Kidney epithelial cell (primary cell): ENCODE measurements at regions not wholly inside any gene's neighbourhood (a gene's known extent, or its start where the extent isn't known, plus 50 kb on each side); places are given as distances from the start of the nearest gene placed in this dataset.
"Not testable (repeated sequence)": the region's sequence is repeated elsewhere in the genome, so short reads cannot be mapped to it uniquely, and the experiment has no call there.

Source experiments
- DNase-seq: peaks from one replicate; pipeline ENCODE4 v3.0.0-alpha.2; 2010; ENCODE audit warnings: low read depth
- H3K27me3 ChIP-seq: 2 replicates; pipeline ENCODE4 v1.6.0; 2011; ENCODE audit warnings: low read length; ENCODE audit not compliant: control insufficient read depth, insufficient read depth
- H3K36me3 ChIP-seq: 2 replicates; pipeline ENCODE4 v1.5.1; 2011; ENCODE audit warnings: low read length; ENCODE audit not compliant: control insufficient read depth, insufficient read depth
- H3K4me3 ChIP-seq: 2 replicates; pipeline ENCODE4 v1.5.1; 2011; ENCODE audit warnings: low read depth, mild to moderate bottlenecking, control low read depth, low read length
- CTCF ChIP-seq: IDR thresholded peaks from 2 replicates; pipeline ENCODE4 v1.5.1; 2011; ENCODE audit warnings: mild to moderate bottlenecking, moderate library complexity, low read length, control low read depth, inconsistent platforms; ENCODE audit not compliant: insufficient read depth, poor library complexity, severe bottlenecking

DNA sequence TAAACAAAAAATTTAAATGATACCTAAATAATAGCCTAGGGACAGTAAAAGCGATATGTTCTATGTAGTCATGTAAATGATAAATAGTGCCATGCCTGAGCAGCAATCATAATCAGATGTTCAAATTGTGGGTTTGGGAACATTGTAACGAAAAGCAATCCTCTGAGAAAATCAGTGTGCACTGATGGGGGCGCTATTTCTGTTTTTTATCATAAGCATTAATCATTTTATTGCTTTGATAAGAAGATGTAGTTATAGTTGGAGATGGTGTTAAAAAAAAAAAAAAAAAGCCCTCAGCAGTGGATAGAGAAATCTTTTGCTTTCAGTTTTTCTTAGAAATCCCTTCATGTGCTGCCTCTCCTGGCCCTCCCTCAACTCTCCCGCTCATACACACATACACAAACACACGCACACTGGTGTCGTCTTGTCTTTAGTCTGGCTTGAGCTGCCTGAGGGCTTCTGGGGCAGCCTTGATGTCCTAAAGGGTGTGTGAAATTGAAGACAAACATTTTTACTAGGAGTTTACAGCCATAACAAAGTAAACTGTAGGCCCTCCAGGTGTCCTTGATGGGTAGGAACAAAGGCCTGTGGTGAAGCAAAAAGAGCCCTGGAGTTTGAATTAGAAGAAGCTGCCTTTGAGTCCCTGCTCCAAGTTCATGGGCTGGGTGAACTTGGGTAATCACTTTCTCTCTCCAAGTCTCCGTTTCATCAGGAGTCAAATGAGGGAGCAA lies 428.1 kb downstream of the SOX2 start:
- no peaks in the 10 kb centered on the region for H3K36me3 ChIP-seq
- H3K27me3 ChIP-seq = no peaks in the 10 kb centered on the region
- DNase-seq = no peak
- no peak for TF ChIP-seq CTCF
- H3K4me3 ChIP-seq = no peak overlapping the region

- DNase-seq = no peak
- H3K4me3 ChIP-seq = no peak overlapping the region
- no peaks in the 10 kb centered on the region for H3K36me3 ChIP-seq
- TF ChIP-seq CTCF = no peak
- no peaks in the 10 kb centered on the region for H3K27me3 ChIP-seq
Observed at GRCh38 chr3:182142928-182143327, 431.2 kb downstream of the SOX2 start.

- Histone ChIP-seq H3K4me3 (no peak overlapping the region), H3K27me3 (no peaks in the 10 kb centered on the region), H3K36me3 (no peaks in the 10 kb centered on the region)
- TF ChIP-seq CTCF = no peak
- no peak for DNase-seq
Observed at GRCh38 chr3:182143903-182144302, 432.2 kb downstream of the SOX2 start.

DNA sequence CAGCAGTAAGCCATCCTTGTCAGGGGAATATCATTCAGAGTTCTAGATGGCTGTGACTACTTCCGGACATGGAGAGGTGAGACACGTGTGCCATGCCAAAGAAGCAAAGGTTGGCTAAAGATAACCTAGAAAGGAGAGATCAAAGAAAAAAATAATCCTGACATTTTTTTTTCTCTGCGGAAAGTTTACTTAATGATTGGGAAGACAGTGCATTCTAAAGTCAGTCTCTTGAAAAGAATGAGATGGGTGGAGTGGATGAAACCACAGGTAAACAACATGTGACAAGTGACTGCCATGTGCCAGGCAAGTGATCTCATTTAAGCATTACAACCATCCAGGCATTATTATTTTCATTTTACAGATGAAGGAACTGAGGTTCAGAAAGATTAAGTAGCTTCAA lies 436.6 kb downstream of the SOX2 start:
- TF ChIP-seq CTCF = no peak
- H3K27me3 ChIP-seq = no peaks in the 10 kb centered on the region
- no peak for DNase-seq
- no peaks in the 10 kb centered on the region for H3K36me3 ChIP-seq
- H3K4me3 ChIP-seq = no peak overlapping the region

DNA sequence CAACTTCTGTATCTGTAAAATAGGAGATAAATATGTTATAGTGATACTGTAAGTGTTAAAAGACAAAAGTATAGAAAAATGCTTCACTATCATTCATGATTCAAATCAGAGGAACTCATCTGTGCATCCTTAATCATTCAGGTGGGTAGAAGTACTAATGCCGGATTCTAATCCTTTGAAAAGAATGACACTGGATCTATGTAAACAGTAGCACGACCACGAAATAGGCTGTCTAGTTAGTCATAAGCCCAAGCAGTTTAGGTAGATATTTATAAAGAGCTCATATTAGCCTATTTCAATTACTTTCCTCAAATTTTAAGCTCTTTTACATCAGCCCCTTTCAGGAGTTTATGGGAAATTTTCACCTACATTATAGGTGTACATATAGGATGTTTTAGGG lies 437.9 kb downstream of the SOX2 start:
- Histone ChIP-seq H3K4me3 (no peak overlapping the region), H3K36me3 (no peaks in the 10 kb centered on the region), H3K27me3 (no peaks in the 10 kb centered on the region)
- no peak for TF ChIP-seq CTCF
- no peak for DNase-seq

GRCh38 chr3:182156326-182156725 lies 444.6 kb downstream of the SOX2 start:
- H3K4me3 ChIP-seq, H3K27me3 ChIP-seq, DNase-seq, H3K36me3 ChIP-seq: not testable (repeated sequence)
